22Rv1 (cell line): ENCODE measurements at regions not wholly inside any gene's neighbourhood (a gene's known extent, or its start where the extent isn't known, plus 50 kb on each side); places are given as distances from the start of the nearest gene placed in this dataset.
A peak's percentile ranks its signal among the peaks of the same experiment; 100 is the strongest.
"Not testable (repeated sequence)": the region's sequence is repeated elsewhere in the genome, so short reads cannot be mapped to it uniquely, and the experiment has no call there.

ENCODE experiments used
- H3K27ac ChIP-seq: fragments of 450-650 bp; 2 replicates; pipeline ENCODE4 v1.5.1; 2017
- ZFX ChIP-seq: fragments of 450-650 bp; IDR thresholded peaks from 2 replicates; pipeline ENCODE4 v1.6.1; 2017; ENCODE audit warnings: antibody characterized with exemption, borderline replicate concordance
- TF ChIP-seq, protein P1 (sequence below): fragments of 450-650 bp; IDR thresholded peaks from 2 replicates; pipeline ENCODE4 v1.5.1; 2017; ENCODE audit warnings: mild to moderate bottlenecking

DNA sequence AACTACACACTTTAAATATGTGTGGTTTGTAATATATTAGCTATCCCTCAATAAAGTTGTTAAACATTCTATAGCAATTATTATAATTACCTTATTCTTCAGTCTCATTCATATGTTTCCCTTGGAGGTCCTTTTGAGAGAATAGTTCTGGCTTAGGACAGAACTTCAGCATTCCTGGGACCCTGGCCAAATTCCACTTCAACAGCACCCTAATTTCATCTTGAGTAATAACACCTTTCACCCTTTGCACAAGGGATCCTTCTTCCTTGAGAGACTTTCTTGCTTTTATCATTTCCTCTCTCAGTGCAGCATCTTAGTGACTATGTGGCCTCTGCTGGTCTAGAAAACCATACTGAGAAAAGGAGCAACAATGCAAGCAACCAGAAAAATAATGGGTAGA lies 255.9 kb downstream of the C11orf87 start:
- H3K27ac ChIP-seq = no peak overlapping the region
- TF ChIP-seq ZFX = no peak
- TF ChIP-seq, protein P1, sequence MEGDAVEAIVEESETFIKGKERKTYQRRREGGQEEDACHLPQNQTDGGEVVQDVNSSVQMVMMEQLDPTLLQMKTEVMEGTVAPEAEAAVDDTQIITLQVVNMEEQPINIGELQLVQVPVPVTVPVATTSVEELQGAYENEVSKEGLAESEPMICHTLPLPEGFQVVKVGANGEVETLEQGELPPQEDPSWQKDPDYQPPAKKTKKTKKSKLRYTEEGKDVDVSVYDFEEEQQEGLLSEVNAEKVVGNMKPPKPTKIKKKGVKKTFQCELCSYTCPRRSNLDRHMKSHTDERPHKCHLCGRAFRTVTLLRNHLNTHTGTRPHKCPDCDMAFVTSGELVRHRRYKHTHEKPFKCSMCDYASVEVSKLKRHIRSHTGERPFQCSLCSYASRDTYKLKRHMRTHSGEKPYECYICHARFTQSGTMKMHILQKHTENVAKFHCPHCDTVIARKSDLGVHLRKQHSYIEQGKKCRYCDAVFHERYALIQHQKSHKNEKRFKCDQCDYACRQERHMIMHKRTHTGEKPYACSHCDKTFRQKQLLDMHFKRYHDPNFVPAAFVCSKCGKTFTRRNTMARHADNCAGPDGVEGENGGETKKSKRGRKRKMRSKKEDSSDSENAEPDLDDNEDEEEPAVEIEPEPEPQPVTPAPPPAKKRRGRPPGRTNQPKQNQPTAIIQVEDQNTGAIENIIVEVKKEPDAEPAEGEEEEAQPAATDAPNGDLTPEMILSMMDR = no peak

DNA sequence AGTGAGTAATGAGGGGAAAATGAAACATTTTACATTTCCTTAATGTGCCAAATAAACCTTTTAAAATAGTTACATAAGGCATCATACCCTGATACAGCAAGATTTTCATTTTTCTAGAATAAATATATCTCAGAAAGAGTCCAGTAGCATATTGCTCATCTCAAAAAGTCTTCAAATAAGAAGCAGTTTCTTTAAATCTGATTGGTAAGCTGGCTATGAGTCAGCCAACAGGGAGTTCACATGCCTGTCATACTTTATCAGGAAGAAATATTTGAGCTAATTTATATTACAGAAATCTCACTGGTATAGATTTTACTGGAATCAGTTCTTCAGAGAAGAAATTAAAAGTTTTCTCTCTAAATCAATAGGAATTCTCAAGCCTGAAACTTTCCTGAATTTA lies 258.1 kb downstream of the C11orf87 start:
- TF ChIP-seq ZFX = no peak
- TF ChIP-seq, protein P1 = no peak
- no peak overlapping the region for H3K27ac ChIP-seq

DNA sequence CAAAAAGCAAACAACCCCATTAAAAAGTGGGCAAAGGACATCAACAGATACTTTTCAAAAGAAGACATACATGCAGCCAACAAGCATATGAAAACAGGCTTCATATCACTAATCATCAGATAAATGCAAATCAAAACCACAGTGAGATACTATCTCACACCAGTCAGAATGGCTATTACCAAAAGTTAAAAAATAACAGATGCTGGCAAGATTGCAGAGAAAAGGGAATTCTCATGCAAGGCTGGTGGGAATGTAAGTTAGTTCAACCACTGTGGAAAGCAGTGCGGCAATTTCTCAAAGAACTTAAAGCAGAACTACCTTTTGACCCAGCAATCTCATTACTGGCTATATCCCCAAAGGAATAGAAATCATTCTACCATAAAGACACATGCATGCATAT lies 260.8 kb downstream of the C11orf87 start:
- H3K27ac ChIP-seq = not testable (repeated sequence)

DNA sequence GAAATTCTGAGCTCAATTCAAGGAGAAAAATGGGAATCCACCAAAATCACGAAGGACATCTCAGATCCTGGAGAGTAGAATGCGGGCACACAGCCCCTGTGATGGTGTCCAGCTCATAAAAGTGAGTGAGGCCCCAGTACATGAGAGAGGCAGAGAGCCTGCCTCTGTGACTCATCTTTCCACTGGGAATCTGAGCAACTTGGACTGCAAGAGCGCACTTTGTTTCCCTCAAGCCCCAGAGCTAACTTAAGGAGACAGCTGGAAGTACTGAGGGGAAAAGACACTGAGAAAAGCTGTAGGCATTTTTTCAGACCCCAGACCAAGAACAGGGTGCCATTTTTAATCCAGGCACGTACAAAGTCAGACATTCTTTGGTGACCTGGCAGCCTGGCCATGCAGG lies 273.7 kb downstream of the C11orf87 start:
- no peak overlapping the region for H3K27ac ChIP-seq

DNA sequence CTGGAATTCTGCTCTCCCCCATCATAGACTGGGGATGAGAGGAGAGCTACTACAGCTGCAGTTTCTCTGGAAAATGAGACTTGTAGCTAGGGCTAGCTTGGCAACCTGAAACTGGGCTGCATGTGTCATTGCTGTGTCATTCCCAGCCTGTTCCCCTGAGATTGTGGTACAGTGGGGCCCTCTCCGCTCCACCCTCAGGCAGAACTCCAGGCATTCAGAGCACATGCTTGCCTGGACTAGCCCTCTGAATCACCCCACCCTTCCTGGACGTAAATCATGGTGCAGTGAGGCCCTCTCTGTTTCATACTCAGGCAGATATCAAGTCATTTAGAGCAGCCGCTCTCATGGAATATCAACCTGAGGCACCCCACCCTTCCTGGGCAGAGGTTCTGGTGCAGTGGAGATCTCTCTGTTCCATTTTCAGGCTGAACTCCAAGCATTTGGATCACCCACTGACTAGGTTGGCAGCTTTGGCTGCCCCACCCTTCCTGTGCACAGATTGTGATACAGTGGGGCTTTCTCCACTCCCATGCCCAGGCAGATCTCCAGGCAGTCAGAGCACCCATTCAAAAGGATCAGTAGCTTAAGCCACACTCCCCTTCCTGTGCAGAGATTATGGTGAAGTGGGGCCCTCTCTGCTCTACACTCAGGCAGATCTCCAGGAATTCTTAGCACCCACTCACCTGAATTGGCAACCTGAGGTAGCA lies 274.4 kb downstream of the C11orf87 start:
- no peak overlapping the region for H3K27ac ChIP-seq
- TF ChIP-seq, protein P1 = no peak
- TF ChIP-seq ZFX = no peak

More for the DNA sequence above, 273.7 kb downstream of the C11orf87 start:
- TF ChIP-seq, protein P1 = no peak
- TF ChIP-seq ZFX = no peak

DNA sequence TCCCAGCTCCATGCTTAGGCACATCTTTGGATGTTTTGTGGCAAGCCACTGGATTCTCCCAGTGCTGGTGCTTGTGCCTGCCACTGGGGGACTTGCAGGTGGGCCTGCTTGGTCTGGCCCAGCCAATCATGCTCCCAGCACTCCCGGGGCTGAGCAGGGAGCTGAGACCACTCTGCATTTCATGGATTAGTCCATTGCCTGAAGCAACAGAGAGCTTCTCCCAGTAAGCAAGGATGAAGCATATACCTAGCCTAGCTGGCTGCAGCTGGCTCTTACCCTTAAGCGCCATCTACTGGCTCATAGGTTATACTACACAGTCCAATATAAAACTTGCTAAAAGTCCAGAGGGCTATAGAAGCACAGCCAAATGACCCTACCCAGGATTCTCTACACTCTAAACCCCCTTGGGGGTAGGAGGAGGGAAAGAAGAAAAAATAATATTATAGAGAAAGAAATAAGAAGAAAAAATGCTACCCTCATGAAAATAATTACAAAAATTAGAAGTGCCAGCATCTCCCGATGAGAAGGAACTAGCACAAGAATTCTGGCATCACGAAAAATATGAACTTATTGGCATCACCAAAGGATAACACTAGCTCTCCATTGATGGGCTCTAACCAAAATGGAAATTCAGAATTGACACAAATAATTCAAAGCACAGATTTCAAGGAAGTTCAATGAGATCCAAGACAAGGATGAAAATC lies 275.3 kb downstream of the C11orf87 start:
- no peak overlapping the region for H3K27ac ChIP-seq
- TF ChIP-seq ZFX = no peak
- TF ChIP-seq, protein P1 = peak; percentile 88

DNA sequence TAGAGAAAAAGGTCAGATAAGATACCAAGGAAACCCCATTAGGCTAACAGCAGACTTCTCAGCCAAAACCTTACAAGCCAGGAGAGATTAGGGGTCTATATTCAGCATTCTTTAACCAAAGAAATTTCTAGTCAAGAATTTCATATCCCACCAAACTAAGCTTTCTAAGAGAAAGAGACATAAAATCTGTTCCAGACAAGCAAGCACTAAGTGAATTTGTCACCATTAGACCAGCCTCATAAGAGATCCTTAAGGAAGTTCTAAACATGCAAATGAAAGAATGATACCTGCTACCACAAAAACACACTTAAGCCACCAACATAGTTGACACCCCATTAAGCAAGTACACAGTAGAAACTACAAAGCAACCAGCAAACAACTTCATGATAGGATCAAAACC lies 276.2 kb downstream of the C11orf87 start:
- TF ChIP-seq, protein P1 = no peak
- no peak for TF ChIP-seq ZFX
- H3K27ac ChIP-seq = no peak overlapping the region
